Central memory CD8-positive, alpha-beta T cell (primary cell): ENCODE measurements at regions not wholly inside any gene's neighbourhood (a gene's known extent, or its start where the extent isn't known, plus 50 kb on each side); places are given as distances from the start of the nearest gene placed in this dataset.

Experiments used
- ATAC-seq: fragments of 150-1000 bp; cut with Tn5 transposase; replicated peaks from 2 replicates; pipeline ENCODE4 v1.10.0; 2022; ENCODE audit warnings: mild to moderate bottlenecking, moderate FRiP score, moderate number of reproducible peaks; ENCODE audit not compliant: poor library complexity, severe bottlenecking; ENCODE audit errors: extremely low read depth
- DNase-seq, 2 donors: peaks; one replicate each; pipeline ENCODE4 v3.0.0; 2021; ENCODE audit warnings: low spot score in 2 of 2
- H3K27ac Mint-ChIP-seq: one replicate; pipeline ENCODE4 v1.8.0; 2022; ENCODE audit warnings: low read depth, mild to moderate bottlenecking, moderate library complexity, mixed read lengths
- H3K27me3 Mint-ChIP-seq: one replicate; pipeline ENCODE4 v1.8.0; 2022; ENCODE audit warnings: mixed read lengths
- H3K36me3 Mint-ChIP-seq: one replicate; pipeline ENCODE4 v1.8.0; 2022; ENCODE audit warnings: mild to moderate bottlenecking, moderate library complexity, mixed read lengths; ENCODE audit not compliant: insufficient read depth
- H3K4me1 Mint-ChIP-seq: one replicate; pipeline ENCODE4 v1.8.0; 2022; ENCODE audit warnings: mixed read lengths
- H3K4me3 Mint-ChIP-seq: one replicate; pipeline ENCODE4 v1.8.0; 2022; ENCODE audit warnings: mild to moderate bottlenecking, moderate library complexity, mixed read lengths
- H3K9me3 Mint-ChIP-seq: one replicate; pipeline ENCODE4 v1.8.0; 2022; ENCODE audit warnings: mixed read lengths

DNA sequence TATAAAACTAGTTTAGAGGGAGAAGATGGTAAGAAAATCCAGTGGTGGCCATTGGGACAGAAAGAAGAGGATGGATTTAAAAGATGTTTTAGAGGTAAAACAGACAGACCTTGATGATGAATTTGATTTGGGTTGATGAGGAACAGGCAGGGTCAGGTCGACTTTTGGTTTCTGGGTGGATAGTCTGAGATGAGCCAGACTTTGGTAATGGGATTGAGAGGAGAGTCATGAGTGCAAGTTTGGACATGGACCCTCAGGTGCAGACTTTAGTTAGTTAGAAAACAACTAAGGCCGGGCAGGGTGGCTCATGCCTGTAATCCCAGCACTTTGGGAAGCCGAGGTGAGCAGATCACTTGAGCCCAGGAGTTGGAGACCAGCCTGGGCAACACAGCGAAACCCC lies 257.9 kb downstream of the MAFB start:
- no peak for ATAC-seq
- no peaks in the 10 kb centered on the region for H3K9me3 Mint-ChIP-seq
- DNase-seq: no peak
- H3K4me3 Mint-ChIP-seq: no peak overlapping the region
- no peaks in the 10 kb centered on the region for H3K36me3 Mint-ChIP-seq
- H3K27me3 Mint-ChIP-seq: peaks cover 20% of the 10 kb centered on the region
- no peaks in the 10 kb centered on the region for H3K4me1 Mint-ChIP-seq
- no peak overlapping the region for H3K27ac Mint-ChIP-seq

DNA sequence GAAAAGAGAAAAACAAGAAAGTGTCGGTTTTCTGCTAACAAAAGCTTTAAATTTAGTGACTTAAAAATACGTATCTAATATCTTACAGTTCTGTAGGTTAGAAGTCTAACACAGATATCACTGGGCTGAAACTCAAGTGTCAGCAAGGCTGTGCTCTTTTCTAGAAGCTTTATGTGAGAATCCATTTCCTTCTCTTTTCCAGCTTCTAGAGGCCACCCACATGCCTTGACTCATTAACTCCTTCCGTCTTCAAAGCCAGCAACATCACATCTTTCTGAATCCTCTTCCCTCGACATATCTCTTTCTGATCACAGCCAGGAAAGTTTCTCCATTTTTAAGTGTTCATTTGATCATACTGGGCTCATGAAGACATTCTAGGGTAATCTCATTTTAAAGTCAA lies 262.0 kb downstream of the MAFB start:
- DNase-seq: no peak
- no peak overlapping the region for H3K27ac Mint-ChIP-seq
- H3K4me1 Mint-ChIP-seq: no peaks in the 10 kb centered on the region
- no peak overlapping the region for H3K4me3 Mint-ChIP-seq
- H3K9me3 Mint-ChIP-seq: no peaks in the 10 kb centered on the region
- H3K36me3 Mint-ChIP-seq: no peaks in the 10 kb centered on the region
- H3K27me3 Mint-ChIP-seq: peaks cover 19% of the 10 kb centered on the region
- no peak for ATAC-seq

DNA sequence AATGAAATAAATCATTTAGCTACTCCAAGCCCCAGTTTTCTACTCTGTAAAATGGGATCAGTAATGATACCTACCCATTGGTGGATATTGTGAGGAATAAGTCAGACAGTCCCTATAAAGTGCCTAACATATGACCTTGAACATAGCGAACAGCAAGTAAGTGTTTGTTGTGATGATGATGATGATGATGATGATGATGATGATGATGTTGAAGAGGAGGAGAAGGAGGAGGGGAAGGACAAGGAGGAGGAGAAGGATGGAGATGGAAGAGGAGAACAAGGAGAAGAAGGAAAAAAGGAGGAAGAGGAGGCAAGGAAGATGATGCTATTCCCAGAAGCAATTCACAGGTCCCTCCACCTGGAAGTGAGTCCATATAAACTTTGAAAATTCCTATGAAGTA lies 264.3 kb downstream of the MAFB start:
- no peaks in the 10 kb centered on the region for H3K27me3 Mint-ChIP-seq
- ATAC-seq (no peak), DNase-seq (no peak)
- no peaks in the 10 kb centered on the region for H3K4me1 Mint-ChIP-seq
- no peaks in the 10 kb centered on the region for H3K36me3 Mint-ChIP-seq
- H3K9me3 Mint-ChIP-seq: no peaks in the 10 kb centered on the region
- no peak overlapping the region for H3K4me3 Mint-ChIP-seq
- no peak overlapping the region for H3K27ac Mint-ChIP-seq

DNA sequence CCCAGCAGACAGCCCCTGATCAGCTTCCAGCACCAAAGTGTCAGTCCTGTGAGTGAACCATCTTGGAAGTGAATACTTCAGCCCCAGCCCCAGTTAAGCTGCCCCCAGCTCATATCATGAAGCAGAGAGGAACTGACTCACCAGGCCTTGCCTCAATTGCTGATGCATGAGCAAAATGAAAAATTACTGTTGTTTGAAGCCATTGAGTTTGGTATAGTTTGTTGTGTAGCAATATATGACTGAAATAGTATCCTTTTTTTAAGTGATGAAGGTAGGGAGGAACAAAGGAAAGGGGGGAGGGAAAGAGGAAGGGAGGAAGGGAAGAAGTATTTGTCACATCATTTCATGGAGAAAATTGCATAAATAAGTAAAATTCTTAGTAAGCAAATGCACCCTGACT lies 266.4 kb downstream of the MAFB start:
- Mint-ChIP-seq H3K9me3 (no peaks in the 10 kb centered on the region), H3K4me3 (no peak overlapping the region), H3K27ac (no peak overlapping the region), H3K4me1 (no peaks in the 10 kb centered on the region), H3K27me3 (no peaks in the 10 kb centered on the region), H3K36me3 (no peaks in the 10 kb centered on the region)
- ATAC-seq (no peak), DNase-seq (no peak)

DNA sequence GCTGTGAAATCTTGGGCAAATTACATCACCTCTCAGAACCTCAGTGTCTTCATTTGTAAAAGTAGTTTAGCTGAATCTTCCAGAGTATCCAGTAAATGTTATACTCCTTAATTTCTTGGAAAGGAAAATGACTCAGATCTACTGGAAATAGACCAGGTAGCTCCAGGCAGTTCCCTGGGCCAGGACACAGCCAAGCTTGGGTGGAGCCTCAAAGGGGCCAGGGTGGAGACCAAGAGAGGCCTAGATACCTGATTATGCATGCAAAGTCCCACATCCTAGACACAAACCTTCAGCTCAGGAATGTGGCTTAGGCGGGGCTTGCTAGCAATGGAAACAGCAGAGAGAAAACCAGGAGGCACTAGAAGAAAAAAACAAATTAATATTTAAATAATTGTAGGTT lies 272.8 kb downstream of the MAFB start:
- Mint-ChIP-seq H3K4me3 (no peak overlapping the region), H3K36me3 (no peaks in the 10 kb centered on the region), H3K27ac (no peak overlapping the region), H3K27me3 (no peaks in the 10 kb centered on the region), H3K4me1 (no peaks in the 10 kb centered on the region), H3K9me3 (no peaks in the 10 kb centered on the region)
- DNase-seq (no peak), ATAC-seq (no peak)

DNA sequence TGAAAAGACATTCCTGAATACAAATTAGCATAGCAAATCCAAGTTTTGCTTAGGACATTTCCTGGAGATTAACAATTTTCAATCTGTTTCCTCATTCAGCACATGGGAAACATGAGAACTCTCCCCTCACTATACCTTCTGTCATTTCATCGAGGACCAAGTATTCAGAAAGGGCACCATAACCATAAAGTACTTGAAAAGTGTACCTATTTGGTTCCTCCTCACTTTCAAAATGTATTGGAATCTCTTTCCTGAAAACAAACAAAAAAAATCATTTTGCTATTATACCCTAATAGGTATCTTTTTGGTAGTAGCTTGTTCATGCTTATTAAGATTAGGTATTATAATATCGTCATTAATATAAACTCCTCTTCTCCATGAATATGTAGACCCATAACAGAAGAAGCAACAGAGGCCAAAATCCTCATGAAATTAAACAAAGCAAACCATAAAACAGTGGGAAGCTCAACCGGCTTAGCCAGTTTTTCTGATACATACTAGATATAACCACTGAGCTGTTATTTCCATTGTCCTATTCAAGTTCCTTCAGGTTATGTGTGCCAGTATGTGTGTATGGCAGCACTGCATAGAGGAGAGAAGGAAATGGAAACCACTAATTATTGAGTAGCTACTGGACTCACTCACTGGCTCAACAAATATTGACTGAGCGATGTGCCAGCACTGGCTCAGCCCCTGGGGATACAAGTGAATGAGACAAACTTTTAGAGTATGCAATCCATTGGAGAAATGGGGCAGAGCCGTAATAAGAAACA lies 274.0 kb downstream of the MAFB start:
- no peaks in the 10 kb centered on the region for H3K36me3 Mint-ChIP-seq
- ATAC-seq: no peak
- H3K27me3 Mint-ChIP-seq: peaks cover 11% of the 10 kb centered on the region
- no peak for DNase-seq
- no peak overlapping the region for H3K27ac Mint-ChIP-seq
- no peaks in the 10 kb centered on the region for H3K4me1 Mint-ChIP-seq
- no peaks in the 10 kb centered on the region for H3K9me3 Mint-ChIP-seq
- no peak overlapping the region for H3K4me3 Mint-ChIP-seq

DNA sequence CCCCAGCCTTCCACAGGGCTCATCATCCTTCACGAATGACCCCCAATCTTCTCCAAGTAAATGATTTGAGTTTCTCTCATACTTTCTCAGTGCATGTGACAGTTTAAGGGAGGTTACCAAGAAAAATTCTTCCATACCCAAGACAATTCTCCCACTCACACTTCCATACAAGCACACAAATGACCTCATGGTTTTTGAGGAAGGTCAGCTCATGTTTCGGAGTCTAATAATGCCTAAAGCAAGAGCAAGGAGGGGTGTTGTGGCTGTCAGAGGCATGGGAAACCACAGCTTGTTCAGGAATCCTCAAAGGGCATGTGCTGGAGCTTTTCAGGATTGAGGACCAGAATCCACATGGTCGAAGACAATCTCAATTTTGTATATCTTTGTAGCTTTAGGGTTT lies 279.0 kb downstream of the MAFB start:
- Mint-ChIP-seq H3K36me3 (peaks cover 2% of the 10 kb centered on the region), H3K9me3 (no peaks in the 10 kb centered on the region)

DNA sequence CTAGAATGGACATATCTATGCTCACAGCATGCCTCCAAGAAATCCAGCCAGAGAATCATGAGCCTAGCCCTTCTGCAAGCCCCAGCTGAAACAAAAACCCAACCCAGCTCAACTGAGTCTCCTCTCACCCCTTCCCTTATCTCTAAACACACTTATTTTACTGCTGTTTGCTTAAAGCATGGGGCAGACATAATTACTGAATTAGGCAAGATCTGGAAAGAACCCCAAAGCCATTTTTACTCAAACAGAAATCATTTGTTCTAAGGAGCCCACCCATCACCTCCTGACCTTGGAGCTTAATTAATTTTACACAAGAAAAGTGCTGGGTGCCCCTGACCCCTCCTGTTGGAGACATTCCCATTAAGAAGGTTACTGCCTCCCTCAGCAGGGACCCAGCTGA lies 291.6 kb downstream of the MAFB start:
- Mint-ChIP-seq H3K27ac (no peak overlapping the region), H3K4me3 (no peak overlapping the region), H3K27me3 (no peaks in the 10 kb centered on the region), H3K36me3 (no peaks in the 10 kb centered on the region), H3K4me1 (no peaks in the 10 kb centered on the region), H3K9me3 (peaks cover 9% of the 10 kb centered on the region)
- ATAC-seq: no peak
- no peak for DNase-seq

More for the DNA sequence above, 279.0 kb downstream of the MAFB start:
- DNase-seq: no peak
- no peaks in the 10 kb centered on the region for H3K4me1 Mint-ChIP-seq
- ATAC-seq: no peak
- H3K27ac Mint-ChIP-seq: no peak overlapping the region
- no peak overlapping the region for H3K4me3 Mint-ChIP-seq
- peaks cover 17% of the 10 kb centered on the region for H3K27me3 Mint-ChIP-seq

DNA sequence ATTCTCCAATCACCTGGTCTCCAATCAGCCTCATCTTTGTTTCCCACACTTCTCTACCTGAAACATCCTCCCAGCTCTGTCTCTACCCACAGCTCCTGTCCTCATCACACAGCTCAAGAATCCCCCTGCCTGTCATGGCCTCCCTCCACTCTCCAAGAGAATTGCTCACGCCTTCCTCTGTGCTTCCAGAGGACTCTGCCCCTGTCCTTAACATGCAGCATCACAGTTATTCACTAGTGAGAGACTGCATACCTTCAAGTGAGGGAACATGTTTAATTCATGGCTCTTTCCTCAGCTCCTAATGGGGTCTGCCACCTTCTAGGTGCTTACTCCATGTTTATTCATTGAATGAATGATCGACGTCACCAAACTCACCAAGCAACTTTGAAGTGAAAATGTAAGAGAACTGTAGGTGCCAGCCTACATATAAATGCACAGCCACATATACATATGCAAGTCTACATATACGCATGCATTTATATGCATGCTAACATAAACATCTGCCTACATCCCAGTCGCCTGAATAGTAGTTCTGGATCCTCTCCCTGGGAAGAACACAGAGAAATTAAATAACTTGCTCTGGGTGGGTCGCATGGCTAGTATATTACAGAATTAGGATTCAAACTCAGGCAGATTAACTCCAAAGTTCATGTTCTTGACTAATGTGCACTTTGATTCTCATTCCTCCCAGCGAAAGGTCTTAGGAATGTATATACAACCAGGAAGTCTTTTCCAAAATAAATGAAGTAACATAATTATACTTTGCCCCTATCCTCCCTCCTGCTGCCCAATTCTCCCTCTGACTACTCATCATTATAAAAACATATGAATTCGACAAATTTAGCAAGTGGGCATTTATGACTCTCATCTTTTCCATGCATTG lies 295.6 kb downstream of the MAFB start:
- Mint-ChIP-seq H3K4me3 (no peak overlapping the region), H3K9me3 (no peaks in the 10 kb centered on the region), H3K27ac (no peak overlapping the region), H3K36me3 (no peaks in the 10 kb centered on the region), H3K4me1 (no peaks in the 10 kb centered on the region), H3K27me3 (no peaks in the 10 kb centered on the region)
- no peak for DNase-seq
- no peak for ATAC-seq

DNA sequence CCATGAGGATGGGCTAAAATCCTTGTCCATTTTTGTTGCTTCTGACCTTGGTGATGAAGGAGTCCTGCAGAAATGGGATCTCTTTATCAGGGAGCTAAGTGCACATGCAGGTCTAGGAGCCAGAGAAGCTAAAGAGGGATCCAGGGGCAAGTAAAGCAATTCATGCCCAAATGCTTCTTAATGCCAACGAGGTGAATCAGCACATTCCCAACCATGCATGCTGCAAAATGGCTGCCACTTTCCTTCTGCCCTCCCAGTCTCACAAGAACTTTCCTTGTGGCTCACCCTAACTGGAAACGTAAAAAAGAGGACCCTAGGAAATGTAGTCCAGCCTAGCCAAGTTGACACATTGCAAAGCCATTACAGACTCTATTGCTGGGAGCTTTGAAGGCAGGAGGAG lies 298.4 kb downstream of the MAFB start:
- H3K27me3 Mint-ChIP-seq: no peaks in the 10 kb centered on the region
- no peaks in the 10 kb centered on the region for H3K4me1 Mint-ChIP-seq
- H3K4me3 Mint-ChIP-seq: no peak overlapping the region
- ATAC-seq (no peak), DNase-seq (no peak)
- no peak overlapping the region for H3K27ac Mint-ChIP-seq
- H3K36me3 Mint-ChIP-seq: no peaks in the 10 kb centered on the region
- no peaks in the 10 kb centered on the region for H3K9me3 Mint-ChIP-seq

DNA sequence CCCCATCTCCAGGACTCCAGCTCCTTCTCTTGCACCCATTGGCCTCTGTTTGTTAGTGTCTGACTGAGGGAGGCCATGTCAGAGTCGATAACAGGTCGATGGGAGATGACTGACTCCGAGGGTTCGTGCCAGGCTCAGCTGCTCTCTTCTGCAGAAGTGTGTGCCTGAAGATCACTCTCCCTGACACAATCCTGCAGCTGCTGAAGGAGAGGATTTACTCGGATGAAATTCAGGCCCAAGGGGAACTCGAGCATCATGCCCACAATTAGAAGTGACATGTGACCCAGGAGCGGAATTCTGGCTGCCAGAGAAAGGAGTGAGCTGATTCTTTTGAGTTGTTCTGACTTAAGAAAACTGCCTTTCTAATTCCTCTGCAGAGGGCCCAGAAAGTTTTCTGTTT lies 318.2 kb downstream of the MAFB start:
- Mint-ChIP-seq H3K36me3 (no peaks in the 10 kb centered on the region), H3K4me1 (no peaks in the 10 kb centered on the region), H3K27ac (no peak overlapping the region), H3K4me3 (no peak overlapping the region), H3K27me3 (peaks cover under 1% of the 10 kb centered on the region), H3K9me3 (no peaks in the 10 kb centered on the region)
- ATAC-seq (no peak), DNase-seq (no peak)

DNA sequence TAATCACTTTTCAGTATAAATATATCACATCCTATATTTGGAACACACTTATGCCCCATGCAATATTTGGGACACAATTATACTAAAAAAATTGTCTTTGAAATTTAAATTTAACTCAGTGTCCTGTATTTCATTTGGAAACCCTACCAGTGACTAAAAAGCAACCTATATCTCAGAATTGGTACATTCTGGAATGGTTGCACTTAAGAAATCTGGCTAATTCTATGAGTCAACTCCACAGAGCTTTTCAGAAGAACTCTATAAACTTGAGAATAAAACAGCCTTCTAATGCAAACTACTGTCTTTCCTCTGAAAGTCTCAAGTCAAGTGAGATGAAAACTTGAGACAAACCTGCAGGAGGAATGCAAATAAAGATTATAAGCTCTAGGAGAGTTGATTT lies 320.2 kb downstream of the MAFB start:
- DNase-seq (no peak), ATAC-seq (no peak)
- Mint-ChIP-seq H3K27me3 (peaks cover 17% of the 10 kb centered on the region), H3K4me3 (no peak overlapping the region), H3K27ac (no peak overlapping the region), H3K4me1 (no peaks in the 10 kb centered on the region), H3K36me3 (no peaks in the 10 kb centered on the region), H3K9me3 (no peaks in the 10 kb centered on the region)

DNA sequence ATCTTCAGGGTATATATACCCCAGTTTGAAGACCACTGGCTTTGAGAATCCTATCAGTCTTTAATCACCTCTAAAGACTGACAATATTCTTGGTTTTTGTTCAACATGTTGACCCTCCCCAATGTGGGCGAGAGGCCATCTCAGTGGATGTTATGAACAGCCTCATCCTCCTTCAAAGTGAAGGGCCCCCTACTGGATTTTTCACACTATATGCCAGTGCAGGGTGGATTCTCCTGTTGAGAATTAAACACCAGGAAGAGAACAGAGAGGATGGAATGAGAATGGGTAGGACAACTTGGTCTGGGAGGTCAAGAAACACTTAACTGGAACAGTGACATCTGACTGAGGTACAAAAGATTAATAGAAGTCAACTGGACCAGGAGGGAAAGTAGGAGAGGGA lies 327.1 kb downstream of the MAFB start:
- Mint-ChIP-seq H3K27me3 (peaks cover 17% of the 10 kb centered on the region), H3K4me3 (no peak overlapping the region), H3K27ac (no peak overlapping the region), H3K9me3 (peaks cover 5% of the 10 kb centered on the region), H3K4me1 (no peaks in the 10 kb centered on the region), H3K36me3 (no peaks in the 10 kb centered on the region)
- DNase-seq: no peak
- ATAC-seq: no peak
